PFSK-1 (cell line): ENCODE measurements at regions not wholly inside any gene's neighbourhood (a gene's known extent, or its start where the extent isn't known, plus 50 kb on each side); places are given as distances from the start of the nearest gene placed in this dataset.

Source experiments
- POLR2AphosphoS5 ChIP-seq: IDR thresholded peaks from 2 replicates; pipeline ENCODE4 v1.6.1; 2012; ENCODE audit warnings: low read depth, mild to moderate bottlenecking, control low read depth, low read length, moderate library complexity
- REST ChIP-seq, 2 experiments: IDR thresholded peaks; 2 replicates each; pipeline versions ENCODE4 v1.6.1 to v1.8.0; 2011 to 2012; ENCODE audit warnings: low read depth in 2 of 2, low read length in 2 of 2, control low read depth in 1 of 2, inconsistent platforms in 1 of 2, mild to moderate bottlenecking in 1 of 2, moderate library complexity in 1 of 2; ENCODE audit not compliant: insufficient read depth in 1 of 2
- SIN3A ChIP-seq: IDR thresholded peaks from 2 replicates; pipeline ENCODE4 v1.6.1; 2012; ENCODE audit warnings: mild to moderate bottlenecking, low read length, moderate library complexity, borderline replicate concordance; ENCODE audit not compliant: insufficient read depth
- TAF1 ChIP-seq: IDR thresholded peaks from 2 replicates; pipeline ENCODE4 v1.6.1; 2012; ENCODE audit warnings: low read length, control low read depth, borderline replicate concordance; ENCODE audit not compliant: insufficient read depth

DNA sequence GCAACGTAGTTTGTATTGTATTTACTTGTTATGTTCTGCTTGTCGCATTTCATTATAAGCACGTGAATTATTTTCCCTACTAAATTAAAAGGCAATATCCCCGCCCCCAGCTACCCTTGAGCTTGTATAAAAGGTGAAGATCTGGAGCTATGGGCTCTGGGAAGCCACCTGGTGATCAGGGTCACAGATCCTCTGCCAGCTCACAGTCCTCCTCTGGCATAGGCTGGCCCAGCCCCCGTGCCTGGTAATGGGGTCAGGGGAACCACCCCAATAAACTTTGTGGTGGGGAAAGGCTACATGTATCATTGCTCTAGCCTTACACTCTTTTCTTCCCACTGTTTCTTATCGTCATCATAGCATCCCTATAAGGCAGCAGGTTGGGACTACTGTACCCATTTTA, 190.2 kb upstream of the TSHZ3 start:
- TF ChIP-seq POLR2AphosphoS5: no peak
- TF ChIP-seq TAF1: no peak
- no peak for TF ChIP-seq SIN3A
- no peak for TF ChIP-seq REST (IDR thresholded peaks at IDR 0.05; ENCODE audit: insufficient read depth in 1 of 2, low read depth in 2 of 2, low read length in 2 of 2)
